NB4 (cell line): ENCODE measurements at regions not wholly inside any gene's neighbourhood (a gene's known extent, or its start where the extent isn't known, plus 50 kb on each side); places are given as distances from the start of the nearest gene placed in this dataset.

Experiments used
- POLR2A ChIP-seq: IDR thresholded peaks from 2 replicates; pipeline ENCODE4 v1.6.1; 2011; ENCODE audit warnings: mild to moderate bottlenecking; ENCODE audit not compliant: insufficient read length; ENCODE audit errors: extremely low read depth
- TF ChIP-seq, protein P1 (sequence below): IDR thresholded peaks from one replicate; pipeline ENCODE4 v1.5.1; 2012; ENCODE audit warnings: low read depth, low read length
- TF ChIP-seq, protein P2 (sequence below): IDR thresholded peaks from 2 replicates; pipeline ENCODE4 v1.6.1; 2011; ENCODE audit warnings: low read depth, low read length

DNA sequence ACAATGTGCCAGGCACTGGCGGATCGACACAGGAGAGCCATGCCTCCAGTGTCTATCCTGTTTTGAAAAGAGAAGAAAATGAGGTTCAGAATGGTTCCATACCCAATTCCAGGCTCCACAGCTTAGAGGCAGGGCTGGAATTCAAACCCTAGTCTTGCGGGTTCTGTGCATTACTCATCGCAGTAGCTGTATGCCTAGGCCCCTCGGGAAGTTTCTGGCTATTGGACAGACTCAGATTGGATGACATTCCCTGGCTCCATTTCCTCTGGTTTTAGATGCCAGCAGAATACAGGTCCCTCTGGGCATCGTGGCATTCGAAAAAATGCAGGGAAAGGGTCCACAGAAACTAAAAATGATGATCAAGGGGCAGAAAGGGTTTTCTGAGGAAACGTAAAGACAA, 184.7 kb downstream of the COPRS start:
- TF ChIP-seq, protein P1, sequence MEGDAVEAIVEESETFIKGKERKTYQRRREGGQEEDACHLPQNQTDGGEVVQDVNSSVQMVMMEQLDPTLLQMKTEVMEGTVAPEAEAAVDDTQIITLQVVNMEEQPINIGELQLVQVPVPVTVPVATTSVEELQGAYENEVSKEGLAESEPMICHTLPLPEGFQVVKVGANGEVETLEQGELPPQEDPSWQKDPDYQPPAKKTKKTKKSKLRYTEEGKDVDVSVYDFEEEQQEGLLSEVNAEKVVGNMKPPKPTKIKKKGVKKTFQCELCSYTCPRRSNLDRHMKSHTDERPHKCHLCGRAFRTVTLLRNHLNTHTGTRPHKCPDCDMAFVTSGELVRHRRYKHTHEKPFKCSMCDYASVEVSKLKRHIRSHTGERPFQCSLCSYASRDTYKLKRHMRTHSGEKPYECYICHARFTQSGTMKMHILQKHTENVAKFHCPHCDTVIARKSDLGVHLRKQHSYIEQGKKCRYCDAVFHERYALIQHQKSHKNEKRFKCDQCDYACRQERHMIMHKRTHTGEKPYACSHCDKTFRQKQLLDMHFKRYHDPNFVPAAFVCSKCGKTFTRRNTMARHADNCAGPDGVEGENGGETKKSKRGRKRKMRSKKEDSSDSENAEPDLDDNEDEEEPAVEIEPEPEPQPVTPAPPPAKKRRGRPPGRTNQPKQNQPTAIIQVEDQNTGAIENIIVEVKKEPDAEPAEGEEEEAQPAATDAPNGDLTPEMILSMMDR, result no peak
- no peak for TF ChIP-seq POLR2A
- TF ChIP-seq, protein P2, sequence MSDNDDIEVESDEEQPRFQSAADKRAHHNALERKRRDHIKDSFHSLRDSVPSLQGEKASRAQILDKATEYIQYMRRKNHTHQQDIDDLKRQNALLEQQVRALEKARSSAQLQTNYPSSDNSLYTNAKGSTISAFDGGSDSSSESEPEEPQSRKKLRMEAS, result no peak
